Adrenal gland (tissue), 9 donors: ENCODE measurements at regions not wholly inside any gene's neighbourhood (a gene's known extent, or its start where the extent isn't known, plus 50 kb on each side); places are given as distances from the start of the nearest gene placed in this dataset.

Source experiments
- DNase-seq, 7 donors: peaks; one replicate each; pipeline ENCODE4 v3.0.0-alpha.2; 2019 to 2020
- H3K27ac ChIP-seq, 5 donors: fragments of 200-600 bp; sonication (generic) in 4 of 5; 1 replicate in 3 of 5; 2 replicates in 2 of 5; pipeline versions ENCODE4 v1.5.1 to v1.8.0; 2016 to 2020; ENCODE audit warnings: mild to moderate bottlenecking in 1 of 5
- H3K27me3 ChIP-seq: fragments of 200-600 bp; 2 replicates; pipeline ENCODE4 v1.8.0; 2021
- H3K36me3 ChIP-seq, 2 donors: fragments of 200-600 bp; replicated peaks in 1 of 2; 1 replicate in 1 of 2; 2 replicates in 1 of 2; pipeline versions ENCODE4 v1.5.1 to v1.8.0; 2018 to 2022
- H3K4me1 ChIP-seq, 2 donors: fragments of 200-600 bp; replicated peaks in 1 of 2; 1 replicate in 1 of 2; 2 replicates in 1 of 2; pipeline versions ENCODE4 v1.5.1 to v1.8.0; 2018 to 2021
- H3K4me3 ChIP-seq, 4 donors: fragments of 200-600 bp; sonication (generic) in 3 of 4; one replicate each; pipeline ENCODE4 v1.5.1; 2016 to 2018
- H3K9me3 ChIP-seq, 3 donors: fragments of 200-600 bp; sonication (generic) in 1 of 3; replicated peaks in 1 of 3; 1 replicate in 2 of 3; 2 replicates in 1 of 3; pipeline versions ENCODE4 v1.5.1 to v1.8.0; 2016 to 2021
- POLR2A ChIP-seq, 2 donors: fragments of 450-650 bp; IDR thresholded peaks; one replicate each; pipeline ENCODE4 v1.6.1; 2017; ENCODE audit warnings: antibody characterized with exemption in 2 of 2, mild to moderate bottlenecking in 2 of 2, moderate library complexity in 1 of 2
- WGBS, 4 donors: extraction: QIAGEN DNeasy Blood & Tissue Kit in 2 of 4; methylation state at CpG; one replicate each; pipeline versions ENCODE4 v1.1.5 to v1.1.7; 2013 to 2017; 5-methylcytosine and 5-hydroxymethylcytosine counted together
- intact Hi-C, 2 donors: fragments of 100-400 bp; cut with DNase I; formaldehyde crosslinking; loops; one replicate each; pipeline versions ENCODE4 v1.14.1 to v1.15.0; 2022 to 2023
- TF ChIP-seq, protein P1 (sequence below), 6 experiments: fragments of 450-650 bp in 4 of 6; fragments of 200-600 bp in 2 of 6; sonication (generic) in 1 of 6; IDR thresholded peaks; 1 replicate in 5 of 6; 2 replicates in 1 of 6; pipeline versions ENCODE4 v1.5.1 to v1.8.0; 2016 to 2021; ENCODE audit warnings: antibody characterized with exemption in 6 of 6, mild to moderate bottlenecking in 2 of 6, moderate library complexity in 1 of 6
- donor health status: healthy with polysubstance abuse.
- donor health status: Bipolar disorder and iron deficiency.
- donor health status: DM: yes; HTN: yes; CAD: no.
- donor health status: DM: no; HTN: no; CAD: no.
- donor health status: DM: no; HTN: no; CAD: no.

DNA sequence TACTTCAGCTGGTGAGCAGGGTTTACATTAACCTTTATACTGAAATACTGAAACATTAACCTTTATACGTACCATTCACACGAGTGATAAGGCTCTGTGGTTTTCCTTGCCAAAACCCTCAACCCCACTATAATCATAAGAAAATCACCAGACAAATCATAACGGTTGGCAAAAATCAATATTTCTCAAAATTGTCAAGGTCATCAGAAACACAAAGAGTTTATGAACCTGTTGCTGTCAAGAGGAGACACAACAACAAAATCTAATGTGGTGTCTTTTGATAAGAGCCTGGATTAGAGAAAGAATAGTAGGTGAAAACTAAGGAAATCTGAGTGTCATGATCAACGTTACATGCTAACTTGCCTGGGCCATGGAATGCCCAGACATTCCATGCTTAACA, 396.9 kb upstream of the TMEFF2 start:
- intact Hi-C loops, result no loop called here
- 67 to 80% (median 75%) methylated on average over 4 of the region's 4 CpGs for whole genome bisulfite sequencing, 4 donors
- DNase-seq, result no peak
- H3K27ac ChIP-seq, result no peak overlapping the region
- no peak overlapping the region for H3K4me3 ChIP-seq
- H3K27me3 ChIP-seq, result no peaks in the 10 kb centered on the region
- H3K9me3 ChIP-seq, result no peaks in the 10 kb centered on the region
- no peaks in the 10 kb centered on the region for H3K4me1 ChIP-seq
- no peaks in the 10 kb centered on the region for H3K36me3 ChIP-seq
- TF ChIP-seq, protein P1, sequence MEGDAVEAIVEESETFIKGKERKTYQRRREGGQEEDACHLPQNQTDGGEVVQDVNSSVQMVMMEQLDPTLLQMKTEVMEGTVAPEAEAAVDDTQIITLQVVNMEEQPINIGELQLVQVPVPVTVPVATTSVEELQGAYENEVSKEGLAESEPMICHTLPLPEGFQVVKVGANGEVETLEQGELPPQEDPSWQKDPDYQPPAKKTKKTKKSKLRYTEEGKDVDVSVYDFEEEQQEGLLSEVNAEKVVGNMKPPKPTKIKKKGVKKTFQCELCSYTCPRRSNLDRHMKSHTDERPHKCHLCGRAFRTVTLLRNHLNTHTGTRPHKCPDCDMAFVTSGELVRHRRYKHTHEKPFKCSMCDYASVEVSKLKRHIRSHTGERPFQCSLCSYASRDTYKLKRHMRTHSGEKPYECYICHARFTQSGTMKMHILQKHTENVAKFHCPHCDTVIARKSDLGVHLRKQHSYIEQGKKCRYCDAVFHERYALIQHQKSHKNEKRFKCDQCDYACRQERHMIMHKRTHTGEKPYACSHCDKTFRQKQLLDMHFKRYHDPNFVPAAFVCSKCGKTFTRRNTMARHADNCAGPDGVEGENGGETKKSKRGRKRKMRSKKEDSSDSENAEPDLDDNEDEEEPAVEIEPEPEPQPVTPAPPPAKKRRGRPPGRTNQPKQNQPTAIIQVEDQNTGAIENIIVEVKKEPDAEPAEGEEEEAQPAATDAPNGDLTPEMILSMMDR (IDR thresholded peaks at IDR 0.05), result no peak
- no peak for TF ChIP-seq POLR2A (IDR thresholded peaks at IDR 0.05)

DNA sequence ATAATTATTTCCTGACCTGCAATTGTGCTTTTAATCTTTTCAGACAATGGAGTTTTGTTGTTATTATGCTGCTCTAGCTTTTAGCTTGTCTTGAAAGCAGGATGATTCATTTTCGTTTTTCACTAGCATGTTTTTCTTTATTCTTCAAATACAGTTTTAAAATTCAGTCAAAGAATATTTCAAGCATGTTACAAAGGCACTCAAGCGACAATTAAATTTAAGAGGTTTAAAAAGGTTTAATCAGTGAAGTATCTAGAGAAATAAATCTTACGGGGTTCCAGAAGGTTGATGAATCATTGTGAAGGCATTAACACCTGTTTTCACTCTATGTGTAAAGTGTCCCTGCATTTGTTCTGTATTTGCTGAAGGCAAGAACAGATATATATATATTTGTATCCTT, 390.7 kb upstream of the TMEFF2 start:
- no peak for DNase-seq
- no peak overlapping the region for H3K4me3 ChIP-seq
- TF ChIP-seq, protein P1 (IDR thresholded peaks at IDR 0.05), result no peak
- no peak for TF ChIP-seq POLR2A (IDR thresholded peaks at IDR 0.05)
- H3K9me3 ChIP-seq, result no peaks in the 10 kb centered on the region
- H3K4me1 ChIP-seq, result no peaks in the 10 kb centered on the region
- H3K27me3 ChIP-seq, result no peaks in the 10 kb centered on the region
- no peak overlapping the region for H3K27ac ChIP-seq
- WGBS, 4 donors, result 46 to 64% (median 59%) methylated on average over 3 of the region's 3 CpGs
- no peaks in the 10 kb centered on the region for H3K36me3 ChIP-seq
- intact Hi-C loops, result no loop called here

DNA sequence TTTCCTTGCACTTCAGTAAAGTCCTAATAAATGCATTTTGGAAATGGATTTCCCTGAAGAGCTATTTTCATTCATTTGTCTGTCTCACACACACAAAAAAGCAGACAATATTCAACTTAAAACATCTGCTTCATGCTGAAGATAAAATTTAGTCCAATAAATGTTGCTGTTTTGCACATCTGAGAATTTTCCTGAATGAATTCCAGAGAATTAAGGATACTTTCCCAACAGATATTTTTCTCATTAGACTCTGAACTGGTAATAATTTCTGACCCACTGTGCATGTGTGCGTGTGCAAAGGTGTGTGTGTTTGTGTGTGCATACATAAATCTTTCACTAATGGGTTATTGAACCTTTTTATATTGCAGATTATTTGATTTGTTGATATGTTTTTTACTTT, 390.2 kb upstream of the TMEFF2 start:
- H3K9me3 ChIP-seq, result no peaks in the 10 kb centered on the region
- H3K27ac ChIP-seq, result no peak overlapping the region
- WGBS, 4 donors, result 62 to 82% (median 74%) methylated on average over 1 of the region's 1 CpG
- no peaks in the 10 kb centered on the region for H3K4me1 ChIP-seq
- TF ChIP-seq, protein P1 (IDR thresholded peaks at IDR 0.05), result no peak
- TF ChIP-seq POLR2A (IDR thresholded peaks at IDR 0.05), result no peak
- intact Hi-C loops, result no loop called here
- H3K27me3 ChIP-seq, result no peaks in the 10 kb centered on the region
- no peak overlapping the region for H3K4me3 ChIP-seq
- DNase-seq, result no peak
- H3K36me3 ChIP-seq, result no peaks in the 10 kb centered on the region

DNA sequence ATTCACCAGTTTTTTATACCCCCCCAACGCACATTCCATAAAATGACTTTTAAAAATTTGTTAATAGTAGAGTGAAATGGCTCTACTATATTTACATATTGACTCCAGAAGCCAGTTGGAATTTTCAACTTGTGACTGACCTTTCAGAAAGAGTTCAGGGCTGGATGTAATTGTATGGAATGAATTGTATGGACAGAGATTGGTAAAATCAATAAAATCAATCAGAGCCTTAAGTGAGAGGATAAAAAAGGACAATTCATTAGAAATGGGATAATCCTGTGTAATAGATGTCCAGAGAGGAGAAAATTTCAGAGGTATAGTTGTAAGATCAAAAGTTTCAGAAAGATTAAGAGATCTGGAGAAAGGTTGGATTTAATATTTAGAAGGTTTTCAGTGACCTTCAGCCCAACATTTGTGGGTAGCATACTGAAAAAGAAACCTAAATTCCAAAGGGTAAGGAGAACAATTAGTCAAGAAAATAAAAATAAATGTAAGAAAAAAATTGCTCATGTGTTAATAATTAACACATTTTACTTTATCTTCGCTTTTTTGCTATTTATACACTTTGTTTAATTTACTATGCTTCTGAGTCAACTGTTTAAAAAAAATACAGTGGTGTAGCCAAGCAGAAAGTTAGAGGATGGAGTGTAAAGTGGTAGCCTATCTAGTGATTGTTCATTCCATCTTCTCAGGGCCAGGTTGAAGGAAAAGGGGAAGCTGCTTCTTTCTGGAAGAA, 385.4 kb upstream of the TMEFF2 start:
- no peaks in the 10 kb centered on the region for H3K36me3 ChIP-seq

More for the DNA sequence above, 385.4 kb upstream of the TMEFF2 start:
- H3K27me3 ChIP-seq, result no peaks in the 10 kb centered on the region
- TF ChIP-seq, protein P1 (IDR thresholded peaks at IDR 0.05), result no peak
- TF ChIP-seq POLR2A (IDR thresholded peaks at IDR 0.05), result no peak
- intact Hi-C loops, result no loop called here
- 63 to 80% (median 67%) methylated on average over 2 of the region's 2 CpGs for WGBS, 4 donors
- H3K4me3 ChIP-seq, result no peak overlapping the region
- no peaks in the 10 kb centered on the region for H3K4me1 ChIP-seq
- H3K9me3 ChIP-seq, result no peaks in the 10 kb centered on the region
- DNase-seq, result no peak
- H3K27ac ChIP-seq, result no peak overlapping the region
